Posterior cingulate gyrus (tissue), 11 donors: ENCODE measurements at regions not wholly inside any gene's neighbourhood (a gene's known extent, or its start where the extent isn't known, plus 50 kb on each side); places are given as distances from the start of the nearest gene placed in this dataset.

Experiments used
- DNase-seq, 10 donors: peaks; one replicate each; pipeline versions ENCODE4 v3.0.0 to v3.0.0-alpha.2; 2020 to 2021; ENCODE audit warnings: mixed read lengths in 3 of 10
- intact Hi-C: fragments of 100-400 bp; cut with DNase I; formaldehyde crosslinking; loops from one replicate; pipeline ENCODE4 v1.15.1; 2023

- intact Hi-C loops: no loop called here
These were observed 104.2 kb downstream of the SEC61B start for GRCh38 chr9:99326112-99326916.

DNA sequence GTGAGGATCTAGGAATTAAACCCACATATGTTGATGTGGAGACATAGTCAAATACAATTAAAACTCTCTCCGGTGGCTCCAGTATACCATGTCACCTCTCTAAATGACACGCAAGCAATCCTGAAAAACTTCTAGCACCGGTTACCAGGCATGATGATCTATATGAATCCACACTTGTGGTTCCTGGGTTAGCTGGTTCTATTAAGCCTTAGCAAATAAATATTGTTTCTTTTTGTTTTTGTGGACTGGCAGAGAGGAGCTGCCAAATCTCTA lies 104.8 kb downstream of the SEC61B start:
- intact Hi-C loops: no loop called here
- no peak for DNase-seq

More at GRCh38 chr9:99326112-99326916, 104.2 kb downstream of the SEC61B start:
- DNase-seq: no peak

DNA sequence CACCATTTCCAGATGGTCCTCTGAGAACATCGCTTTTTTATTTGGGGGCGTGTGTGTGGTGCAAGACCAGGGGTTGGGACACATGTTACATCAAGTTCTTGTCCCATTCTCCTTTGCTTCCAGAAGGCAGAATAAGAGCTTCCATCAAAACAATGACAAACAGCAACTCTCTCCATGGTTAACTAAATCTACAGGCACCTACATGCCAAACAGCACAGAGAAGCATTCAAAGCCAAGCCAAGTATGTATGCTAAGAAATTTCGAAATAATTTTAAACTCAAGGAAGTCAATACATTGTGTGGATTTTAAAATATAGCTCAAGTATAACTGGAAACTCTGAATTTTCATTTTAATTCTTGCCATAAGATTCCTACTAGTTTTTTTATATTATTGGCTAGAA lies 105.6 kb downstream of the SEC61B start:
- DNase-seq: no peak
- intact Hi-C loops: no loop called here

GRCh38 chr9:99335280-99335679 lies 113.2 kb downstream of the SEC61B start:
- intact Hi-C loops: no loop called here
- DNase-seq: no peak

DNA sequence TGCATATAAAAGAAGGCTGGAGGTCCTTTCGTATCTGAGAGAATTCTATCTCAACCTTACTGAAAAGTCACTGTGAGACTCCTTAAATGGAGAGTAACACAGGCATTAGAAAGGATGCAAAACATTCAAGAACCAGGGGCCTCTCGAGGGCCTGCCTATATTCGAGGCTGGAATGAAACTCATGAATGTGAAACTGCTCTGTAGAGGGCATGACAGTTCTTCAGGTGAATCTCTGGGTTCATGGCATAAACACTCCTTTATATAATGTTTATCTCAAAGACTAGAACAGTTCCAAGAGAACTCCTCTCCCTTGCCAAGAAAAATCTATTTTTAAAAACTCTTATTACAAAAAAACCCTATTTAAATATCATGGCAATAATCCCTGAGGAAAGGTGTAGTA lies 113.9 kb downstream of the SEC61B start:
- intact Hi-C loops: no loop called here
- DNase-seq: no peak

- no peak for DNase-seq
These were observed 114.4 kb downstream of the SEC61B start for GRCh38 chr9:99336531-99336930.

DNA sequence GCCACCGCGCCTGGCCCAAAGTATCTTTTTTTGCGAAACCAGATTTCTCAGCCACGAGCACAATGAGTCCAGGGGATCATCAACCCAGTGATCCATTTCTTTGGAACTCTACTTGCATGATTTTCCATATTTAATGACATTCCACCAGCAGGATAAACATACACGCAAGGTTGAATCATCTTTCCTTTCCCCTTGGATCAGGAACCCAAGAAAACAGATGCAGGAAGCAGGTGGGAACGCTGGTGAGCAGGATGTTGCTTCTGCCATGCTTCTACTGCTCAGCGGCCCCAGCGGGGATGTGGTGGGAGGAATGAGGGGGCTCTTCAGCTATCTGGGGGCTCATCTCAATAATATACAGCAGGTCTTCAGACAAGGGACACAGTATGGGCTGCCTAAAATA lies 118.2 kb downstream of the SEC61B start:
- intact Hi-C loops: no loop called here
- DNase-seq: no peak

More at GRCh38 chr9:99336531-99336930, 114.4 kb downstream of the SEC61B start:
- intact Hi-C loops: no loop called here

DNA sequence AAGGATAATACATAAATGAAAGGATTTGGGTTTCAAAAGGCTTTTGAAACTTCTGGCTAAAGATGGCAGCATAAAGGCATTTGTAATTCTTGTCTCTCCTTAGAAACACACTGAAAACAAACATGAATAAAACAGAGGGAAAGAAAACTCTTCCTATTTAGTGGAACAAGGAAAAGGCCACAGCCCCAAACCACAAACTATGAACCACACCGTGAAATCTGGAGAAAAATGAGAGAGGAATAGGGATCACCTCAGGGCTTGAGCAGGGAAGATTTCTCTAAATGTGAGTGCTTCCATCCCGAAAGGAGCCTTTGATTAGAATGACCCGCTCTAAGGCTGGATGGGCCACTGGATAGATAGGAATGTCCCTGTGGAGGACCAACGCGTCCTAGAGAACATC lies 119.6 kb downstream of the SEC61B start:
- DNase-seq: no peak
- intact Hi-C loops: no loop called here

GRCh38 chr9:99345451-99345850 lies 123.4 kb downstream of the SEC61B start:
- intact Hi-C loops: no loop called here
- DNase-seq: no peak

GRCh38 chr9:99345942-99346341 lies 123.9 kb downstream of the SEC61B start:
- intact Hi-C loops: no loop called here
- DNase-seq: no peak

DNA sequence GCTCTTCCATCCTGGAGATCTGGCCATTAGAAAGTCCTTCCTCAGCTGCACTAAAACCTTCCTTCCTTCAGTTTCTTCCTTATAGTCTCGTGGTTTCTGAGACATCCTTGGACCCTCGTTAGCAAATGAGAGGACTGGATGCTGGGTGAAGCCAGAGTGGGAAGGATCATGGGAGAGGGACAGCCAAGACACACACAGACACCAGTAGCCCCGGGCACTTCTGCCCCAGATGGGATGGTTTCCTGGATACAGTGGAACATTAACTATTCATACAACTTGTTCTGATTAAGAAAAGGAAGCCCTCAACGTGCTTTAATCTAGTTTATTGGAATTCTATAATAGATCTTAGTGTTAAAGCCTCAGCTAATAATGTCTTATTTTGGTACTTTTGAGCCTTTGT lies 125.5 kb downstream of the SEC61B start:
- no peak for DNase-seq
- intact Hi-C loops: no loop called here

- no peak for DNase-seq
- intact Hi-C loops: no loop called here
These were observed 126.2 kb downstream of the SEC61B start for GRCh38 chr9:99348289-99348688.

GRCh38 chr9:99349870-99350269 lies 127.8 kb downstream of the SEC61B start:
- DNase-seq: no peak
- intact Hi-C loops: no loop called here

- intact Hi-C loops: no loop called here
- DNase-seq: no peak
These were observed 128.4 kb downstream of the SEC61B start for GRCh38 chr9:99350461-99350860.

DNA sequence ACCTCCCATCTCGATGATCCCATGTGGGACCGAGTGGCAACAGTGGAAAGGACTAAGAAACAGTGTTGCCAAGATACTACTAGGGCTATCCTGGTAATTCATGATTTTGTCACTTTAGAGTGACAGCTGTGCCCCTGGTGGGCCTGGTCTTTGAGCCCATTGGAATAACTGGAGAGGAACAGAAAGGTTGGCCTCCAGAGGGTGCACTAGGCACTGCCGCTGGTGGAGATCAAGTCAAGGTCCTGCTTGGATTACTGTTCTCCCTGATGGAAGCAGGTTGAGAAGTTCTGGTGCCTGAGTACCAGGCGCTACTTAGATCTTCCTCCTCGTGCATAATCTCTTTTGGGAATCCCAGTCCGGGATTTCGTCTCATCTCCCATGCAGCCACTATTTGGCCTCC lies 129.6 kb downstream of the SEC61B start:
- no peak for DNase-seq
- intact Hi-C loops: no loop called here

DNA sequence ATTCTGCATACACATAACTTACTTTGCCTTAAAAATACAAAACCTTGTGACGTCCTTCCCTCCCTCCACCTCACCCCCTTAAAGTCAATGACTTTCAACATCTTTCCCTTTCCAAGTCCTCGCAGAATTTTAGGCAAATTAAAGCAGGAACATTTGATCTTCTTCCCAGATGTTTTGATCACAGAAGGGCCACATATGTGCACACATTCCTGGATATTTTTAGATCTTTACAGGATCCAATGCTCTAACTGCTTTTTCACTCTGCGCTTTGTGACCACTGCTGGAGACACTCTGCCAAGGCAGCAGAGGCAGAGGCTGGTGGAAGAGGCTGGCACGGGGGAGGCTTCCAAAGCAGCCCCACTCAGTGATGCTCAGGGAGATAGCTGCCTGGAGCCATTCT lies 130.7 kb downstream of the SEC61B start:
- intact Hi-C loops: no loop called here
- DNase-seq: no peak

- no peak for DNase-seq
- intact Hi-C loops: no loop called here
These were observed 131.3 kb downstream of the SEC61B start for GRCh38 chr9:99353408-99353807.

DNA sequence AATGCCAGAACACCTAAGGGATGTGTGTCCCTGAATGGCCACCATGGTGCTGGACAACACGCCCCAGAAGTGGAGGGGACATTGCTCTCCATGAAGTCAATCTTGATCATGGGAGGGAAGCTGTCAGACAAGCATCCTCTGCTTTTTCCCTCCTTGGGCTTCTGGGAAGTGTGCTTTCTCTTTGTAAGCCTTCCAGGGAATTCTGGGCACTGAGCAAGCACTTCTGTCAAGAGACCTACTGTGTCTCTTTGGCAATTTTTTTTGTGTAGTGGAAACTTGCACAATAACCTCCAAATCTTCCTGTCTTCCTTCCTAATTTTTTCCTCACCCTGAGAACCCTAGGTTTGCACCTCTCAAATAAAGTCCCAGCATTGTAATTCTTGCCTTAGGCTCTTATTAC lies 132.0 kb downstream of the SEC61B start:
- intact Hi-C loops: no loop called here
- DNase-seq: no peak

GRCh38 chr9:99356512-99356971 lies 134.5 kb downstream of the SEC61B start:
- intact Hi-C loops: loop anchor here (5.0 kb wide), 1 partner anchor 91 kb away; no protein-coding TSS in a partner anchor
- DNase-seq: peak in 2 of 10 donors; percentile 20 to 85

- no peak for DNase-seq
- intact Hi-C loops: loop anchor here (5.0 kb wide), 1 partner anchor 90 kb away; no protein-coding TSS in a partner anchor
These were observed 135.5 kb downstream of the SEC61B start for GRCh38 chr9:99357575-99357974.

- intact Hi-C loops: loop anchor here (5.0 kb wide), 1 partner anchor 89 kb away; no protein-coding TSS in a partner anchor
- DNase-seq: no peak
These were observed 136.6 kb downstream of the SEC61B start for GRCh38 chr9:99358668-99359067.

DNA sequence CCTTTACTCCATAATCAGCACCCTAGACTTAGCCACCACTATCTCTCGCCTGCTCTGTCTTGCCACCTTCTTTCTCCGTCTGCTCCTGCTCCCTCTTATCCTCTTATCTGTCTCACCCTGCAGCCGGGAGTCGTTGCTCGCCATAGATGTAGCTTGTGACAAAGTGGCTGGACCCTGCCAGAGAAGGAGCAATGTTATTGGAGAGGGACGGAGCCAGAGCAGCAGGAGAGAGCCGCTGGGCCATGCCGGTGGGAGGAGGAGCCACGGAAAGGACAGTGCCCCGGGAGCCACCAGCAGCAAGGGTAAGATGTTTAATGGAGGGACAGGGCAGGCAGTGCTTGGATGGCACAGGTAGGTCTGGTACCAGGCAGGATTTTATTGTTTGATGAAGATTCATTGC lies 137.3 kb downstream of the SEC61B start:
- intact Hi-C loops: loop anchor here (5.0 kb wide), 1 partner anchor 88 kb away; no protein-coding TSS in a partner anchor

More for the DNA sequence above, 137.3 kb downstream of the SEC61B start:
- DNase-seq: peak in 1 of 10 donors; percentile 60
